Neuron (in vitro differentiated cells): ENCODE measurements at regions not wholly inside any gene's neighbourhood (a gene's known extent, or its start where the extent isn't known, plus 50 kb on each side); places are given as distances from the start of the nearest gene placed in this dataset.
A peak's percentile ranks its signal among the peaks of the same experiment; 100 is the strongest.

Experiments
- H2AFZ ChIP-seq: one replicate; pipeline ENCODE4 v1.6.1; 2013; ENCODE audit warnings: low read depth, mild to moderate bottlenecking, inconsistent platforms, low read length, moderate library complexity
- H3K27me3 ChIP-seq: one replicate; pipeline ENCODE4 v1.6.1; 2013; ENCODE audit warnings: low read length; ENCODE audit not compliant: insufficient read depth
- H3K36me3 ChIP-seq: one replicate; pipeline ENCODE4 v1.6.1; 2013; ENCODE audit warnings: low read length; ENCODE audit not compliant: insufficient read depth
- H3K4me1 ChIP-seq: one replicate; pipeline ENCODE4 v1.6.1; 2013; ENCODE audit warnings: low read length; ENCODE audit not compliant: insufficient read depth
- H3K4me3 ChIP-seq: 2 replicates; pipeline ENCODE4 v1.5.1; 2013; ENCODE audit warnings: mild to moderate bottlenecking, low read length, moderate library complexity
- H3K9me3 ChIP-seq: one replicate; pipeline ENCODE4 v1.6.1; 2013; ENCODE audit warnings: low read length

GRCh38 chr6:28726569-28727309 lies 197.0 kb downstream of the TRIM27 start:
- H3K4me3 ChIP-seq, result no peak overlapping the region
- H2AFZ ChIP-seq, result no peak overlapping the region
- H3K36me3 ChIP-seq, result no peaks in the 10 kb centered on the region
- no peaks in the 10 kb centered on the region for H3K9me3 ChIP-seq
- no peaks in the 10 kb centered on the region for H3K4me1 ChIP-seq
- peaks cover 23% of the 10 kb centered on the region for H3K27me3 ChIP-seq

DNA sequence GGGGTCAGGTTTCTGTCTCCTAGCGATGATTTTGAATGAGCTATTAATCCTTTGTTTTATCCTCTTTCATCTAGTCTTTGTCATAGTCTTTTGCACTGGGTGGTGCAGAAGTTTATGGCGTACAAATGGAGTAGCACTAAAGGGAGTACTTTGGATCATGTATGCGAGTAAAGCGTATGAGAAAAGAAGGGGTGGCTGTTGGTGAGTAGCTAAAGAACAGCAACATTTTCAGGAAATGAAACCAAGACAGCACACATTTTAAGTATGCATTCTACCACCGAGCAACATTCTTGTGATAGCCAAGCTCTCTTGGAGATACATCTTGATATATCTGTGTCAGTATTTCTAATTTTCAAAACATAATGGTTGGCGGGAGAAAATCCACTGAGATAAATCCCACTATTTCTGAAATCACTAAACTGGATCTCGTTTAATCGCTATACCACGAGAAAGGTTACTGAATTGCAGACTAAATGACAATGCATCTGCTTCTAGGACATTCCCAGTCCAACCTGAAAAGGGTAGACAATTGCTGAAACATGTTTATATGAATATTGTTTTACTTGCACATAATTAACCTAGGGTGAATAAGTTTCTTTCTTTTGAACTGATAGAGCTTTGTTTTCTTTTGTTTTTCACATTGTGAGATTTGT lies 196.1 kb downstream of the TRIM27 start:
- no peaks in the 10 kb centered on the region for H3K4me1 ChIP-seq
- H2AFZ ChIP-seq, result no peak overlapping the region
- H3K9me3 ChIP-seq, result no peaks in the 10 kb centered on the region
- peaks cover 28% of the 10 kb centered on the region for H3K27me3 ChIP-seq
- H3K36me3 ChIP-seq, result no peaks in the 10 kb centered on the region
- no peak overlapping the region for H3K4me3 ChIP-seq

- no peaks in the 10 kb centered on the region for H3K36me3 ChIP-seq
- H3K4me1 ChIP-seq, result no peaks in the 10 kb centered on the region
- no peak overlapping the region for H2AFZ ChIP-seq
- H3K27me3 ChIP-seq, result peaks cover 31% of the 10 kb centered on the region
- H3K9me3 ChIP-seq, result no peaks in the 10 kb centered on the region
- peak overlapping the region; percentile 60 for H3K4me3 ChIP-seq
Observed at GRCh38 chr6:28729501-28730402, 194.0 kb downstream of the TRIM27 start.

GRCh38 chr6:28732052-28732451 lies 191.7 kb downstream of the TRIM27 start:
- Histone ChIP-seq H3K9me3 (no peaks in the 10 kb centered on the region), H3K36me3 (no peaks in the 10 kb centered on the region), H3K27me3 (peaks cover 48% of the 10 kb centered on the region), H3K4me1 (no peaks in the 10 kb centered on the region), H3K4me3 (no peak overlapping the region), H2AFZ (no peak overlapping the region)

DNA sequence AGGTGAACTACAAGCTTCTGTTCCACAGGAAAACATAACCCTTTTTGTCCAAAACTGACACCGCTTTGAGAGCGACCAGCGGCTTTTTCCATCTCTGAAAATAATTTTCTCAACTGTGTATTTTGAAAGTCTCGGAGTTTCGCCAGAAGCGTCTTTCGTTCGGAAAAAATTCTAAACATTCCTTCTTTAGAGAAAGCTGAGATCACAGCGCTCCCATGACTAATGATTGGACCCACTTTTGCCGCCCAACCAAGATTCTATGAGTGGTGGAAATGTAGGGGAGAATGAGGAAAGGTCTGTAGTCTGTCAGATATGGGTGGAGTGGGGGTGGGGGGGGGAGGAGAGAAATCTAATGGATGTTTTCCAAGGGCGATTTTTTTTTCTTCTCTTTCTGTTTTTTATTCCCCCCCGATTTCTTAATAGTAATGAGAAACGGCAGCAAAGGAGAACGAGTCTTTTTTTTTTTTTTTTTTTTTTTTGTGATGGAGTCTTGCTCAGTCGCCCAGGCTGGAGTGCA lies 189.3 kb downstream of the TRIM27 start:
- Histone ChIP-seq H3K4me3 (no peak overlapping the region), H3K9me3 (no peaks in the 10 kb centered on the region), H3K27me3 (peaks cover 64% of the 10 kb centered on the region), H3K36me3 (no peaks in the 10 kb centered on the region), H3K4me1 (no peaks in the 10 kb centered on the region), H2AFZ (no peak overlapping the region)

GRCh38 chr6:28736121-28736520 lies 187.7 kb downstream of the TRIM27 start:
- Histone ChIP-seq H3K4me3 (no peak overlapping the region), H3K36me3 (no peaks in the 10 kb centered on the region), H2AFZ (no peak overlapping the region), H3K4me1 (no peaks in the 10 kb centered on the region), H3K9me3 (no peaks in the 10 kb centered on the region), H3K27me3 (peaks cover 61% of the 10 kb centered on the region)

- H3K9me3 ChIP-seq, result no peaks in the 10 kb centered on the region
- no peak overlapping the region for H2AFZ ChIP-seq
- no peaks in the 10 kb centered on the region for H3K4me1 ChIP-seq
- no peak overlapping the region for H3K4me3 ChIP-seq
- H3K27me3 ChIP-seq, result peaks cover 47% of the 10 kb centered on the region
- H3K36me3 ChIP-seq, result no peaks in the 10 kb centered on the region
Observed at GRCh38 chr6:28737750-28738395, 185.9 kb downstream of the TRIM27 start.

GRCh38 chr6:28738396-28738765 lies 185.4 kb downstream of the TRIM27 start:
- H2AFZ ChIP-seq, result no peak overlapping the region
- H3K4me1 ChIP-seq, result no peaks in the 10 kb centered on the region
- no peak overlapping the region for H3K4me3 ChIP-seq
- H3K9me3 ChIP-seq, result no peaks in the 10 kb centered on the region
- peaks cover 50% of the 10 kb centered on the region for H3K27me3 ChIP-seq
- no peaks in the 10 kb centered on the region for H3K36me3 ChIP-seq

GRCh38 chr6:28741363-28741762 lies 182.4 kb downstream of the TRIM27 start:
- Histone ChIP-seq H2AFZ (no peak overlapping the region), H3K9me3 (no peaks in the 10 kb centered on the region), H3K27me3 (peaks cover 51% of the 10 kb centered on the region), H3K36me3 (no peaks in the 10 kb centered on the region), H3K4me1 (no peaks in the 10 kb centered on the region), H3K4me3 (no peak overlapping the region)

DNA sequence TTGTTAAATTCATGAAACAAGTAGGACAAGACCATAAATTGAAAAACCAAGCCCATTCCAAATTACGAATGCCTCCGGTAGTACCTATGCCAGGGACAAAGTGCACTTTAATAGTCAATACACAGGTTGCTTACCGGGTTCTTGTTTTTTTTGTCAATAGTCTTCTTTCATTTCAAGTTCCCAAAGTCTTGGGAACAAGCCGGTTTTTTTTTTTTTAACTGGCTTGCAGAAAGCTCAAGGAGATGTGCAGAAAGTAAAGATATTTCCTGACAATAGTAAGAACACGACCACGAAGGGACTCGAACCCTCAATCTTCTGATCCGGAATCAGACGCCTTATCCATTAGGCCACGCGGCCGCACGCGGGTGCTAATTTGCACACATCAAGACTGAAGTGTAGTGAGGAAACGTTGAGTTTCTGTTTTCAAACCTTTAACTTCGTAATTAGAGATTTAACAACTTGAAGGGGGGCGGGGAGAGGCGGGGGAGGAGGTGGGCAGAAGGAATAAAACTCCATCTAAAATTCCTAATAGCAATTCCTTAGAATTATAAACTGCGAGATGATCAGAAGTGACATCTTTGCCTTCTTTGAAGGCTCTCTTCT lies 181.0 kb downstream of the TRIM27 start:
- H3K9me3 ChIP-seq, result no peaks in the 10 kb centered on the region
- H3K4me3 ChIP-seq, result no peak overlapping the region
- no peak overlapping the region for H2AFZ ChIP-seq
- H3K27me3 ChIP-seq, result peaks cover 52% of the 10 kb centered on the region
- no peaks in the 10 kb centered on the region for H3K4me1 ChIP-seq
- H3K36me3 ChIP-seq, result no peaks in the 10 kb centered on the region

- no peak overlapping the region for H2AFZ ChIP-seq
- peaks cover 49% of the 10 kb centered on the region for H3K27me3 ChIP-seq
- H3K36me3 ChIP-seq, result no peaks in the 10 kb centered on the region
- H3K4me3 ChIP-seq, result no peak overlapping the region
- H3K9me3 ChIP-seq, result no peaks in the 10 kb centered on the region
- no peaks in the 10 kb centered on the region for H3K4me1 ChIP-seq
Observed at GRCh38 chr6:28743271-28743789, 180.5 kb downstream of the TRIM27 start.

DNA sequence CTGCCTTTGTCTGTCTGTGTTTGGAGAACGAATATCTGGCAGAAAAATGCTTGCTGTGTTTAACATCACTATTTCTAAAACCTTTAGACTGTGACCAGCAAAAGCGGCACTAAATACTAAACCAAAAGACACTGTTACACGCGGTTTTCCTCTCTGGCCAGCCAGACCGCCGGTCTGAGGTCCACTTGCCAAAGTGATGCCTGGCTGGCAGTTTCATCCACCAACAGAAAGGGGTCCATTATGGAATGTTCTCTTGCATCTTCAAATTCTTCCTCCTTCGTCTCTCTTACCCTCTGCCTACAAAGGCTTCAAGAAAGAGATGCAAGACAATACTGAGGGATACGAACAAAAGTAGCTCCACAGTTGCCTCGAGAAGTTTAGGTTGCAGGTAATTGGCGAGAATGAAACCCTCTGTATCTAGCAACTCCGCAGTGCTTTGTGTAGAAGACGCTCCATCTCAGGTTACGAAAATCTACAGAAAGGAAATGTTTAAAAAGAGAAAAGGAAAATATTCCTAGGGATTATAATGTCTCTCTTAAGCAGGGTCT lies 176.6 kb downstream of the TRIM27 start:
- H3K27me3 ChIP-seq, result peaks cover 34% of the 10 kb centered on the region

More for the DNA sequence above, 176.6 kb downstream of the TRIM27 start:
- Histone ChIP-seq H3K9me3 (peaks cover 2% of the 10 kb centered on the region), H2AFZ (no peak overlapping the region), H3K4me1 (no peaks in the 10 kb centered on the region), H3K4me3 (no peak overlapping the region), H3K36me3 (no peaks in the 10 kb centered on the region)
